ENCODE measurements at regions not wholly inside any gene's neighbourhood (a gene's known extent, or its start where the extent isn't known, plus 50 kb on each side); places are given as distances from the start of the nearest gene placed in this dataset.

GRCh38 chr3:153268564-153269279, 106.7 kb downstream of the RAP2B start:
- TF ChIP-seq CTCF (IDR thresholded peaks at IDR 0.05; ENCODE audit: low read depth, low read length, poor library complexity, severe bottlenecking) (no peak), EZH2phosphoT487 (IDR thresholded peaks at IDR 0.05; ENCODE audit: borderline replicate concordance, low read length) (no peak)
